Uterus (tissue), 3 donors: ENCODE measurements at regions not wholly inside any gene's neighbourhood (a gene's known extent, or its start where the extent isn't known, plus 50 kb on each side); places are given as distances from the start of the nearest gene placed in this dataset.

Source experiments
- DNase-seq, 2 donors: peaks; one replicate each; pipeline ENCODE4 v3.0.0-alpha.2; 2019 to 2020
- H3K27ac ChIP-seq, 2 donors: fragments of 200-600 bp; sonication (generic); 1 replicate in 1 of 2; 2 replicates in 1 of 2; pipeline ENCODE4 v1.5.1; 2016 to 2018
- H3K27me3 ChIP-seq, 2 donors: fragments of 200-600 bp; sonication (generic); one replicate each; pipeline ENCODE4 v1.5.1; 2018 to 2019; ENCODE audit warnings: control low read depth in 1 of 2
- H3K36me3 ChIP-seq, 2 donors: fragments of 200-600 bp; sonication (generic); one replicate each; pipeline ENCODE4 v1.5.1; 2019; ENCODE audit warnings: control low read depth in 1 of 2
- H3K4me1 ChIP-seq, 2 donors: fragments of 200-600 bp; sonication (generic); one replicate each; pipeline ENCODE4 v1.5.1; 2018 to 2019; ENCODE audit warnings: control low read depth in 1 of 2
- H3K4me3 ChIP-seq, 2 donors: fragments of 200-600 bp; sonication (generic); 1 replicate in 1 of 2; 2 replicates in 1 of 2; pipeline ENCODE4 v1.5.1; 2018 to 2019; ENCODE audit warnings: mild to moderate bottlenecking in 1 of 2
- H3K9me3 ChIP-seq, 2 donors: fragments of 200-600 bp; sonication (generic); one replicate each; pipeline ENCODE4 v1.5.1; 2019; ENCODE audit warnings: control low read depth in 1 of 2
- CTCF ChIP-seq, 4 experiments: fragments of 200-600 bp in 2 of 4; fragments of 450-650 bp in 2 of 4; sonication (generic) in 2 of 4; IDR thresholded peaks; one replicate each; pipeline ENCODE4 v1.5.1; 2016 to 2019; ENCODE audit warnings: antibody characterized with exemption in 4 of 4, mild to moderate bottlenecking in 2 of 4, moderate library complexity in 1 of 4
- POLR2A ChIP-seq, 2 donors: fragments of 450-650 bp; IDR thresholded peaks; one replicate each; pipeline ENCODE4 v1.6.1; 2016; ENCODE audit warnings: antibody characterized with exemption in 2 of 2, mild to moderate bottlenecking in 1 of 2, moderate library complexity in 1 of 2
- intact Hi-C: fragments of 100-400 bp; cut with DNase I; formaldehyde crosslinking; loops from one replicate; pipeline ENCODE4 v1.15.1; 2023; ENCODE audit warnings: low total_unique reads
- donor health status: DM: yes; HTN: yes; CAD: no.

GRCh38 chr12:72793796-72794195 is 521.6 kb downstream of the TRHDE start:
- H3K36me3 ChIP-seq, result no peaks in the 10 kb centered on the region
- no peak for TF ChIP-seq CTCF (IDR thresholded peaks at IDR 0.05)
- no peak for TF ChIP-seq POLR2A (IDR thresholded peaks at IDR 0.05)
- no peaks in the 10 kb centered on the region for H3K4me1 ChIP-seq
- no peak overlapping the region for H3K4me3 ChIP-seq
- no peak for DNase-seq
- intact Hi-C loops, result no loop called here
- H3K27me3 ChIP-seq, result no peaks in the 10 kb centered on the region
- H3K27ac ChIP-seq, result no peak overlapping the region
- H3K9me3 ChIP-seq, result no peaks in the 10 kb centered on the region

- Histone ChIP-seq H3K36me3 (no peaks in the 10 kb centered on the region), H3K4me1 (no peaks in the 10 kb centered on the region), H3K27me3 (no peaks in the 10 kb centered on the region), H3K9me3 (no peaks in the 10 kb centered on the region), H3K27ac (no peak overlapping the region), H3K4me3 (no peak overlapping the region)
- TF ChIP-seq POLR2A (IDR thresholded peaks at IDR 0.05) (no peak), CTCF (IDR thresholded peaks at IDR 0.05) (no peak)
- intact Hi-C loops, result no loop called here
- DNase-seq, result no peak
These were observed 543.3 kb downstream of the TRHDE start for GRCh38 chr12:72815421-72815820.

- no peaks in the 10 kb centered on the region for H3K27me3 ChIP-seq
- no peaks in the 10 kb centered on the region for H3K4me1 ChIP-seq
- TF ChIP-seq CTCF (IDR thresholded peaks at IDR 0.05) (no peak), POLR2A (IDR thresholded peaks at IDR 0.05) (no peak)
- no peak overlapping the region for H3K4me3 ChIP-seq
- H3K9me3 ChIP-seq, result no peaks in the 10 kb centered on the region
- intact Hi-C loops, result no loop called here
- H3K27ac ChIP-seq, result no peak overlapping the region
- no peaks in the 10 kb centered on the region for H3K36me3 ChIP-seq
- DNase-seq, result no peak
These were observed 556.6 kb downstream of the TRHDE start for GRCh38 chr12:72828662-72829324.

GRCh38 chr12:72829838-72830237 is 557.7 kb downstream of the TRHDE start:
- no peaks in the 10 kb centered on the region for H3K4me1 ChIP-seq
- no peak for TF ChIP-seq POLR2A (IDR thresholded peaks at IDR 0.05)
- no peak for TF ChIP-seq CTCF (IDR thresholded peaks at IDR 0.05)
- no peak for DNase-seq
- no peak overlapping the region for H3K27ac ChIP-seq
- no peaks in the 10 kb centered on the region for H3K27me3 ChIP-seq
- no peaks in the 10 kb centered on the region for H3K9me3 ChIP-seq
- H3K4me3 ChIP-seq, result no peak overlapping the region
- intact Hi-C loops, result no loop called here
- no peaks in the 10 kb centered on the region for H3K36me3 ChIP-seq

- no peak for DNase-seq
- no peaks in the 10 kb centered on the region for H3K4me1 ChIP-seq
- no peaks in the 10 kb centered on the region for H3K9me3 ChIP-seq
- H3K27me3 ChIP-seq, result no peaks in the 10 kb centered on the region
- TF ChIP-seq CTCF (IDR thresholded peaks at IDR 0.05), result no peak
- no peak for TF ChIP-seq POLR2A (IDR thresholded peaks at IDR 0.05)
- intact Hi-C loops, result no loop called here
- H3K4me3 ChIP-seq, result no peak overlapping the region
- H3K36me3 ChIP-seq, result no peaks in the 10 kb centered on the region
- H3K27ac ChIP-seq, result no peak overlapping the region
These were observed 559.9 kb downstream of the TRHDE start for GRCh38 chr12:72832024-72832423.
